ENCODE measurements at regions not wholly inside any gene's neighbourhood (a gene's known extent, or its start where the extent isn't known, plus 50 kb on each side); places are given as distances from the start of the nearest gene placed in this dataset.
"Not testable (repeated sequence)": the region's sequence is repeated elsewhere in the genome, so short reads cannot be mapped to it uniquely, and the experiment has no call there.

- no peak for DNase-seq (ENCODE audit: low spot score)
These were observed 220.6 kb downstream of the TPBG start for GRCh38 chr6:82584194-82584695.

GRCh38 chr6:82584856-82585255, 221.2 kb downstream of the TPBG start:
- DNase-seq (ENCODE audit: low spot score), result no peak

GRCh38 chr6:82588020-82588419, 224.4 kb downstream of the TPBG start:
- no peak for DNase-seq (ENCODE audit: low spot score)

- DNase-seq (ENCODE audit: low spot score), result no peak
These were observed 225.3 kb downstream of the TPBG start for GRCh38 chr6:82588859-82589412.

- peak; percentile 81 for DNase-seq (ENCODE audit: low spot score)
These were observed 226.0 kb downstream of the TPBG start for GRCh38 chr6:82589509-82590206.

- DNase-seq (ENCODE audit: low spot score), result no peak
These were observed 233.6 kb downstream of the TPBG start for GRCh38 chr6:82597201-82597600.

- no peak for DNase-seq (ENCODE audit: low spot score)
These were observed 239.2 kb downstream of the TPBG start for GRCh38 chr6:82602776-82603175.

- no peak for DNase-seq (ENCODE audit: low spot score)
These were observed 240.3 kb downstream of the TPBG start for GRCh38 chr6:82603871-82604270.

GRCh38 chr6:82607998-82608725, 244.5 kb downstream of the TPBG start:
- DNase-seq (ENCODE audit: low spot score), result no peak

GRCh38 chr6:82608781-82609180, 245.2 kb downstream of the TPBG start:
- DNase-seq (ENCODE audit: low spot score), result no peak

- no peak for DNase-seq (ENCODE audit: low spot score)
These were observed 248.1 kb downstream of the TPBG start for GRCh38 chr6:82611751-82612150.

- DNase-seq (ENCODE audit: low spot score), result no peak
These were observed 248.9 kb downstream of the TPBG start for GRCh38 chr6:82612475-82613039.

- no peak for DNase-seq (ENCODE audit: low spot score)
These were observed 250.9 kb downstream of the TPBG start for GRCh38 chr6:82614518-82614917.

GRCh38 chr6:82616386-82617028, 252.9 kb downstream of the TPBG start:
- DNase-seq (ENCODE audit: low spot score), result no peak

GRCh38 chr6:82617648-82618047, 254.0 kb downstream of the TPBG start:
- DNase-seq (ENCODE audit: low spot score), result no peak

GRCh38 chr6:82619573-82619972, 256.0 kb downstream of the TPBG start:
- no peak for DNase-seq (ENCODE audit: low spot score)

GRCh38 chr6:82622461-82622860, 258.8 kb downstream of the TPBG start:
- no peak for DNase-seq (ENCODE audit: low spot score)

- no peak for DNase-seq (ENCODE audit: low spot score)
These were observed 260.6 kb downstream of the TPBG start for GRCh38 chr6:82624251-82624650.

- not testable (repeated sequence) for DNase-seq (ENCODE audit: low spot score)
These were observed 263.3 kb downstream of the TPBG start for GRCh38 chr6:82626946-82627345.

GRCh38 chr6:82629921-82630320, 266.3 kb downstream of the TPBG start:
- DNase-seq (ENCODE audit: low spot score), result no peak

- no peak for DNase-seq (ENCODE audit: low spot score)
These were observed 278.1 kb downstream of the TPBG start for GRCh38 chr6:82641677-82642076.

GRCh38 chr6:82645536-82646230, 282.1 kb downstream of the TPBG start:
- DNase-seq (ENCODE audit: low spot score), result no peak

Data from kidney tubule cell (primary cell).